GM18517 (cell line): ENCODE measurements at regions not wholly inside any gene's neighbourhood (a gene's known extent, or its start where the extent isn't known, plus 50 kb on each side); places are given as distances from the start of the nearest gene placed in this dataset.
A peak's percentile ranks its signal among the peaks of the same experiment; 100 is the strongest.
"Not testable (repeated sequence)": the region's sequence is repeated elsewhere in the genome, so short reads cannot be mapped to it uniquely, and the experiment has no call there.

Source experiments
- ATAC-seq: cut with Tn5 transposase; IDR thresholded peaks from one replicate; pipeline ENCODE4 v1.9.1; 2021; ENCODE audit warnings: mild to moderate bottlenecking, moderate library complexity; ENCODE audit not compliant: unreplicated experiment

- no peak for ATAC-seq
These were observed 51.9 kb upstream of the PTPRJ start for GRCh38 chr11:47928426-47928825.

- ATAC-seq = no peak
These were observed 56.1 kb upstream of the PTPRJ start for GRCh38 chr11:47924184-47924691.

- ATAC-seq = no peak
These were observed 56.7 kb upstream of the PTPRJ start for GRCh38 chr11:47923667-47924066.

- ATAC-seq = not testable (repeated sequence)
These were observed 59.2 kb upstream of the PTPRJ start for GRCh38 chr11:47921080-47921555.

GRCh38 chr11:47918882-47919495 lies 61.4 kb upstream of the PTPRJ start:
- ATAC-seq = no peak

GRCh38 chr11:47918370-47918690 lies 62.0 kb upstream of the PTPRJ start:
- no peak for ATAC-seq

GRCh38 chr11:47917599-47918369 lies 62.6 kb upstream of the PTPRJ start:
- no peak for ATAC-seq

- no peak for ATAC-seq
These were observed 64.0 kb upstream of the PTPRJ start for GRCh38 chr11:47916361-47916841.

- ATAC-seq = no peak
These were observed 64.6 kb upstream of the PTPRJ start for GRCh38 chr11:47915783-47916182.

GRCh38 chr11:47915374-47915773 lies 65.0 kb upstream of the PTPRJ start:
- ATAC-seq = no peak

GRCh38 chr11:47914743-47915142 lies 65.6 kb upstream of the PTPRJ start:
- no peak for ATAC-seq

GRCh38 chr11:47913529-47914244 lies 65.5 kb upstream of the NUP160 start:
- ATAC-seq = no peak

- ATAC-seq = no peak
These were observed 64.8 kb upstream of the NUP160 start for GRCh38 chr11:47912843-47913437.

- ATAC-seq = no peak
These were observed 63.0 kb upstream of the NUP160 start for GRCh38 chr11:47911149-47911548.

GRCh38 chr11:47908198-47908597 lies 60.0 kb upstream of the NUP160 start:
- no peak for ATAC-seq

- no peak for ATAC-seq
These were observed 59.3 kb upstream of the NUP160 start for GRCh38 chr11:47907499-47907898.

GRCh38 chr11:47906066-47906465 lies 57.9 kb upstream of the NUP160 start:
- no peak for ATAC-seq

GRCh38 chr11:47905358-47906059 lies 57.4 kb upstream of the NUP160 start:
- no peak for ATAC-seq

- no peak for ATAC-seq
These were observed 56.7 kb upstream of the NUP160 start for GRCh38 chr11:47904808-47905207.

- no peak for ATAC-seq
These were observed 55.9 kb upstream of the NUP160 start for GRCh38 chr11:47904048-47904447.

GRCh38 chr11:47899801-47900200 lies 51.7 kb upstream of the NUP160 start:
- peak; percentile 95 for ATAC-seq
